Bronchial epithelial cell (primary cell): ENCODE measurements at regions not wholly inside any gene's neighbourhood (a gene's known extent, or its start where the extent isn't known, plus 50 kb on each side); places are given as distances from the start of the nearest gene placed in this dataset.
"Not testable (repeated sequence)": the region's sequence is repeated elsewhere in the genome, so short reads cannot be mapped to it uniquely, and the experiment has no call there.

ENCODE experiments used
- DNase-seq: peaks from one replicate; pipeline ENCODE4 v3.0.0-alpha.2; 2010; ENCODE audit warnings: low read depth
- FAIRE-seq: peaks from 2 replicates; lab custom pipeline; 2011; peaks lifted over from hg19 to GRCh38; lab: Jason Lieb, UNC
- H3K27me3 ChIP-seq: 2 replicates; pipeline ENCODE4 v1.5.1; 2011; ENCODE audit warnings: low read length; ENCODE audit not compliant: control insufficient read depth, insufficient read depth
- H3K36me3 ChIP-seq: 2 replicates; pipeline ENCODE4 v1.5.1; 2011; ENCODE audit warnings: low read length; ENCODE audit not compliant: control insufficient read depth, insufficient read depth
- H3K4me3 ChIP-seq: 2 replicates; pipeline ENCODE4 v1.5.1; 2011; ENCODE audit warnings: mild to moderate bottlenecking, low read depth, low read length, control low read depth
- CTCF ChIP-seq: IDR thresholded peaks from 2 replicates; pipeline ENCODE4 v1.5.1; 2011; ENCODE audit warnings: mild to moderate bottlenecking, moderate library complexity, low read length, control low read depth, inconsistent platforms; ENCODE audit not compliant: insufficient read depth, severe bottlenecking

- Histone ChIP-seq H3K27me3 (no peaks in the 10 kb centered on the region), H3K4me3 (no peak overlapping the region), H3K36me3 (no peaks in the 10 kb centered on the region)
- DNase-seq (no peak), FAIRE-seq (no peak)
- TF ChIP-seq CTCF, result no peak
These were observed 341.7 kb downstream of the PREX1 start for GRCh38 chr20:48486065-48486464.

GRCh38 chr20:48485153-48485552 is 342.6 kb downstream of the PREX1 start:
- not testable (repeated sequence) for DNase-seq, H3K27me3 ChIP-seq, H3K4me3 ChIP-seq, H3K36me3 ChIP-seq, FAIRE-seq

GRCh38 chr20:48483334-48484066 is 344.3 kb downstream of the PREX1 start:
- no peak for TF ChIP-seq CTCF
- no peaks in the 10 kb centered on the region for H3K27me3 ChIP-seq
- no peak overlapping the region for H3K4me3 ChIP-seq
- DNase-seq, result no peak
- no peak for FAIRE-seq
- H3K36me3 ChIP-seq, result no peaks in the 10 kb centered on the region

- no peaks in the 10 kb centered on the region for H3K36me3 ChIP-seq
- FAIRE-seq (no peak), DNase-seq (no peak)
- TF ChIP-seq CTCF, result no peak
- H3K4me3 ChIP-seq, result no peak overlapping the region
- no peaks in the 10 kb centered on the region for H3K27me3 ChIP-seq
These were observed 345.0 kb downstream of the PREX1 start for GRCh38 chr20:48482790-48483189.

GRCh38 chr20:48480216-48480772 is 347.5 kb downstream of the PREX1 start:
- Histone ChIP-seq H3K27me3 (no peaks in the 10 kb centered on the region), H3K36me3 (no peaks in the 10 kb centered on the region), H3K4me3 (no peak overlapping the region)
- TF ChIP-seq CTCF, result no peak
- FAIRE-seq (no peak), DNase-seq (no peak)

- DNase-seq (no peak), FAIRE-seq (no peak)
- no peak for TF ChIP-seq CTCF
- Histone ChIP-seq H3K4me3 (no peak overlapping the region), H3K27me3 (no peaks in the 10 kb centered on the region), H3K36me3 (no peaks in the 10 kb centered on the region)
These were observed 348.8 kb downstream of the PREX1 start for GRCh38 chr20:48478806-48479585.
